ENCODE measurements at regions not wholly inside any gene's neighbourhood (a gene's known extent, or its start where the extent isn't known, plus 50 kb on each side); places are given as distances from the start of the nearest gene placed in this dataset.
A peak's percentile ranks its signal among the peaks of the same experiment; 100 is the strongest.
"Not testable (repeated sequence)": the region's sequence is repeated elsewhere in the genome, so short reads cannot be mapped to it uniquely, and the experiment has no call there.

DNA sequence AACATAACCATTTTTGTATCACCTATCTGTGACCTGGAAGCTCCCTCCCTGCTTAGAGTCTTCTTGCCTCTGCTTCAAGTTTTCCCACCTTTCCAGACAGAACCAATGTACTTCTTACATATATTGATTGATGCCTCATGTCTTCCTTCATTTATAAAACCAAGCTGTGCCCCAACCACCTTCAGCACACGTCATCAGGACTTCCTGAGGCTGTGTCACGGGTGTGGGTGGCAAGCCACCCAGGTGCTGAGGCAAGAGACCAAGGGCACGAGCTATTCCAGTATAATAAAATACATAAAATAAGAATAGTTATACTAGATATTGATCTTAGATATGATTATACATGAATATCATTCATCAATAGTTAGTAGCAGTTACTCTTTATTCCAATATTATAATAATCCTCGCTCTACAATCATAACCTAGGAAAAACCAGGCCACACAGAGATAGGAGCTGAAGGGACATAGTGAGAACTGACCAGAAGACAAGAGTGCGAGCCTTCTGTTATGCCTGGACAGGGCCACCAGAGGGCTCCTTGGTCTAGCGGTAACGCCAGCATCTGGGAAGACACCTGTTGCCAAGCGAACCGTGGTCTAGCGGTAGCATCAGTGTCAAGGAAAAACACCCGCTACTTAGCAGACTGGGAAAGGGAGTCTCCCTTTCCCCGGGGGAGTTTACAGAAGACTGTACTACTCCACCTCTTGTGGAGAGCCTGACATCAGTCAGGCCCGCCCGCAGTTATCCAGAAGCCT is 180.2 kb upstream of the ERCC4 start:
- TF ChIP-seq, protein P1, sequence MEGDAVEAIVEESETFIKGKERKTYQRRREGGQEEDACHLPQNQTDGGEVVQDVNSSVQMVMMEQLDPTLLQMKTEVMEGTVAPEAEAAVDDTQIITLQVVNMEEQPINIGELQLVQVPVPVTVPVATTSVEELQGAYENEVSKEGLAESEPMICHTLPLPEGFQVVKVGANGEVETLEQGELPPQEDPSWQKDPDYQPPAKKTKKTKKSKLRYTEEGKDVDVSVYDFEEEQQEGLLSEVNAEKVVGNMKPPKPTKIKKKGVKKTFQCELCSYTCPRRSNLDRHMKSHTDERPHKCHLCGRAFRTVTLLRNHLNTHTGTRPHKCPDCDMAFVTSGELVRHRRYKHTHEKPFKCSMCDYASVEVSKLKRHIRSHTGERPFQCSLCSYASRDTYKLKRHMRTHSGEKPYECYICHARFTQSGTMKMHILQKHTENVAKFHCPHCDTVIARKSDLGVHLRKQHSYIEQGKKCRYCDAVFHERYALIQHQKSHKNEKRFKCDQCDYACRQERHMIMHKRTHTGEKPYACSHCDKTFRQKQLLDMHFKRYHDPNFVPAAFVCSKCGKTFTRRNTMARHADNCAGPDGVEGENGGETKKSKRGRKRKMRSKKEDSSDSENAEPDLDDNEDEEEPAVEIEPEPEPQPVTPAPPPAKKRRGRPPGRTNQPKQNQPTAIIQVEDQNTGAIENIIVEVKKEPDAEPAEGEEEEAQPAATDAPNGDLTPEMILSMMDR (conservative IDR thresholded peaks at IDR 0.05; ENCODE audit: low read depth, low read length) = peak; percentile 26
- DNase-seq (ENCODE audit: low read depth); H3K4me3 ChIP-seq (ENCODE audit: low read depth, low read length): not testable (repeated sequence)

DNA sequence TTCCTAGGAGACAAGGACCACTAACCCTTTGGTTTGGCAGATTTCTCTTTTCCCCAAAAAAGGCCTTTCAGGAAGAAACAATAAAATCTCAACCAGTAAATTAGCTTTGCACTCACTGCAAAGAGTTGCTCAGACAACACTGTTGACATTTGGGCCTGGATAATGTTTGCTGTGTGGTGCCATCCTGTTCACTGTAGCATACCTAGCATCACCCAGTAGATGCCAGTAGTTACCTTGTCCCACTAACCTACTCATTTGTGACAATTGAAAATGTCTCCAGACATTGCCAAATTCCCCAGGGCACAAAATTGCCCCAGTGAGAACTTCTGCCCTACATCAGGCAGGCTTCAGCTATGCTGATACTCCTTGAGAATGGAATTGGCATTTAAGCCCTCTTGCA is 177.0 kb upstream of the ERCC4 start:
- DNase-seq (ENCODE audit: low read depth) = no peak
- no peak overlapping the region for H3K4me3 ChIP-seq (ENCODE audit: low read depth, low read length)
- TF ChIP-seq, protein P1 (conservative IDR thresholded peaks at IDR 0.05; ENCODE audit: low read depth, low read length) = no peak

DNA sequence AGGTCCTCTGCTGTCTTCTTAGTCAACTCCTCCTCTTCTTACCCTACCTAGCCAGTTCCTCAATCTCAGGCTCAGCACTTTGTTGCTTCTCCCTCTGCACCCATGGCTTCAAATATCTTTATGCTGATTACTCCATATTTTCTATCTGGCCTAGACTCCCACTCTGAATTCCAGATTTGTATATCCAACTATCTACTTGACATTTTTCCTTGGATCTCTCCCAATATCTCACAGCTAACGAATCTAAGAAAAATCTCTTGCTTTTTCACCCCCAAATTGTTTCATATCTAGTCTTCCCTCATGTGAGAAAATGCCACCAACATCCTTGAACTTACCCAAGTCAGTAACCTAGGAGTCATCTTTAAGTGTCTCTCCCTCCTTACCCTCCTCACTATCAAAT is 176.4 kb upstream of the ERCC4 start:
- DNase-seq (ENCODE audit: low read depth) = no peak
- TF ChIP-seq, protein P1 (conservative IDR thresholded peaks at IDR 0.05; ENCODE audit: low read depth, low read length) = no peak
- H3K4me3 ChIP-seq (ENCODE audit: low read depth, low read length) = no peak overlapping the region

DNA sequence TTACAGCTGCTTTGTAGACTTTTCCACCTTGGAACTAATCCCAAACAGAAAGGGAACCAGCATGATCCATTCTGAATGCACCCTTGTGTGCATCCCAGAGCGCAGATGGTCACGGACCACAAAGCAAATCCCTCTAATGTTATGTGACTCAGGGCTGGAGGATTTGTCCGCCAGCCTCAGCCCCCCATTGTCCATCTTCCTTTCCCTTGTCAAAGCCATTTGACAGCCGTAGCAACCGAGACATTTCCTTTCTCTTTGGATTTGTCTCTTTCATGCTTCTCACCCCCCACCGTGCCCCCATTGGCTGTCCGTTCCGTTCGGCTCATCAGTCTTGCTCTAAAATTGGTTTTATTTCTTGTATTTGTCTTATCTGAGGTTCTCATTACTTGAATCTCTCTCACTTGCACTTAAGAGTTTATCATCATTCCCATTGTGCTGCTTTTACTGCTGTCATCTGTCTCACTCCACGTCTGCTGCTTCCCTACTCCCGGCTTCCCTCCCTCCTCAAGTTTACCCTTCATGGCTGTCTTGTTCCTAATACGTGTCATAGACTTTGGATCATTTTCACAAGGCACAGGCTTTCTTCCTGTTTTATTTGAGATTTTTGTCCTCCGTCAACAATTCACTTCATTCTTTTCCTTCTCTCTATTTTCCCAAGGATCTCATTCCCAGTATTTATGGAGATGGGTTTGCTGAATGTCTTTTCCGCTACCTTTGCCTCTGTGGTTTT is 163.4 kb upstream of the ERCC4 start:
- no peak overlapping the region for H3K4me3 ChIP-seq (ENCODE audit: low read depth, low read length)
- TF ChIP-seq, protein P1 (conservative IDR thresholded peaks at IDR 0.05; ENCODE audit: low read depth, low read length) = no peak
- DNase-seq (ENCODE audit: low read depth) = no peak

DNA sequence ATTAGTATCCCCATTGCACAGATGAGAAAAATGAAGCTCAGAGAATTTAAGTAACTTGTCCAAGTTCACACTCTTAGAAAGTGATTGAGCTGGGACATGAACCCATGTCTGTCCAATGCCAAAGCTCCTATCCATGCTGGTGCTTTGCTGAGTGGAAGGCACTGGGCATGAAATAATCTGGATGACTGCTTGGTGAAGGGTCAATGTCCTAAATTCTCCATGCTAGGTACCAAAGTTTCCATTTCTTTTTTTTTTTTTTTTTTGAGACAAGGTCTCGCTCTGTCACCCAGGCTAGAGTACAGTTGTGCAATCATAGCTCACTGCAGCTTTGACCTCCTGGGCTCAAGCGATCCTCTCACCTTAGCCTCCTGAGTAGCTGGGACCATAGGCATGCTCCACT is 153.6 kb upstream of the ERCC4 start:
- no peak overlapping the region for H3K4me3 ChIP-seq (ENCODE audit: low read depth, low read length)
- TF ChIP-seq, protein P1 (conservative IDR thresholded peaks at IDR 0.05; ENCODE audit: low read depth, low read length) = no peak
- no peak for DNase-seq (ENCODE audit: low read depth)

DNA sequence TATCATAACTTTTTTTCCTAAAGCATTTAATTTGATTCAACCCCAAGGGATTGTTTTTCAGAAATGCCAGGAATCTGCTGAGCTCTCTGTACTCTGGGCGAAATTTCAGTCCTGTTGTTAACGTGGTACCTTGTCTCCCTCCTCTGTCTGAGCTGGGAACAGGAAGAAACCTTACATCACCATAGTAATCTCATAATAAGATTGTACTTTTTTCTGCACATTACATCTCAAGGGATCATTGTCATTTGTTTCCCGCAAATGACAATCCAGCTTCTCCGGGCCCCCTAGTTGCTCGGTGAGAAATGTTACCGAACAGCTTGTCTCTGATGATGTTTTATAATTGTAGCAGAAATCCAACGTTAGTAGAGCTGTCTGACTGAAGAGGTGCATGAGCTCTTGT is 152.7 kb upstream of the ERCC4 start:
- no peak overlapping the region for H3K4me3 ChIP-seq (ENCODE audit: low read depth, low read length)
- TF ChIP-seq, protein P1 (conservative IDR thresholded peaks at IDR 0.05; ENCODE audit: low read depth, low read length) = peak; percentile 77
- DNase-seq (ENCODE audit: low read depth) = no peak

Data from epithelial cell of proximal tubule (primary cell).